Thoracic aorta (tissue), 2 donors: ENCODE measurements at regions not wholly inside any gene's neighbourhood (a gene's known extent, or its start where the extent isn't known, plus 50 kb on each side); places are given as distances from the start of the nearest gene placed in this dataset.

Experiments
- ATAC-seq: fragments of 150-250 bp; one replicate; pipeline ENCODE4 v1.8.0; 2017; ENCODE audit warnings: low read depth; ENCODE audit not compliant: insufficient number of reproducible peaks, low FRiP score
- DNase-seq: peaks from one replicate; pipeline ENCODE4 v3.0.0-alpha.2; 2020; ENCODE audit warnings: low spot score
- H3K27ac ChIP-seq, 2 donors: fragments of 200-600 bp; sonication (generic); 1 replicate in 1 of 2; 2 replicates in 1 of 2; pipeline ENCODE4 v1.5.1; 2016; ENCODE audit warnings: mild to moderate bottlenecking in 2 of 2, moderate library complexity in 2 of 2
- H3K27me3 ChIP-seq: fragments of 200-600 bp; sonication (generic); replicated peaks from 2 replicates; pipeline ENCODE4 v1.6.0; 2016; ENCODE audit warnings: mild to moderate bottlenecking; ENCODE audit not compliant: insufficient read depth
- H3K36me3 ChIP-seq: fragments of 200-600 bp; sonication (generic); one replicate; pipeline ENCODE4 v1.5.1; 2016
- H3K4me1 ChIP-seq, 2 donors: fragments of 200-600 bp; sonication (generic); 1 replicate in 1 of 2; 2 replicates in 1 of 2; pipeline versions ENCODE4 v1.5.1 to v1.6.0; 2016; ENCODE audit warnings: low read depth in 2 of 2, mild to moderate bottlenecking in 1 of 2; ENCODE audit not compliant: control insufficient read depth in 1 of 2
- H3K4me3 ChIP-seq: fragments of 200-600 bp; sonication (generic); 2 replicates; pipeline ENCODE4 v1.5.1; 2016; ENCODE audit warnings: mild to moderate bottlenecking
- H3K9me3 ChIP-seq: fragments of 200-600 bp; sonication (generic); 2 replicates; pipeline ENCODE4 v1.5.1; 2016
- CTCF ChIP-seq: fragments of 200-600 bp; sonication (generic); IDR thresholded peaks from one replicate; pipeline ENCODE4 v1.5.1; 2019; ENCODE audit warnings: antibody characterized with exemption

- no peak overlapping the region for H3K4me3 ChIP-seq
- no peak for ATAC-seq
- no peaks in the 10 kb centered on the region for H3K27me3 ChIP-seq
- H3K9me3 ChIP-seq, result no peaks in the 10 kb centered on the region
- H3K4me1 ChIP-seq, result no peaks in the 10 kb centered on the region
- TF ChIP-seq CTCF, result no peak
- no peak overlapping the region for H3K27ac ChIP-seq
- no peak for DNase-seq
- no peaks in the 10 kb centered on the region for H3K36me3 ChIP-seq
Measured at GRCh38 chr7:86965727-86966120, 93.7 kb downstream of the ELAPOR2 start.

GRCh38 chr7:86964973-86965726 is 94.3 kb downstream of the ELAPOR2 start:
- Histone ChIP-seq H3K4me1 (no peaks in the 10 kb centered on the region), H3K9me3 (no peaks in the 10 kb centered on the region), H3K36me3 (no peaks in the 10 kb centered on the region), H3K27me3 (no peaks in the 10 kb centered on the region), H3K27ac (no peak overlapping the region), H3K4me3 (no peak overlapping the region)
- ATAC-seq (no peak), DNase-seq (no peak)
- TF ChIP-seq CTCF, result no peak

DNA sequence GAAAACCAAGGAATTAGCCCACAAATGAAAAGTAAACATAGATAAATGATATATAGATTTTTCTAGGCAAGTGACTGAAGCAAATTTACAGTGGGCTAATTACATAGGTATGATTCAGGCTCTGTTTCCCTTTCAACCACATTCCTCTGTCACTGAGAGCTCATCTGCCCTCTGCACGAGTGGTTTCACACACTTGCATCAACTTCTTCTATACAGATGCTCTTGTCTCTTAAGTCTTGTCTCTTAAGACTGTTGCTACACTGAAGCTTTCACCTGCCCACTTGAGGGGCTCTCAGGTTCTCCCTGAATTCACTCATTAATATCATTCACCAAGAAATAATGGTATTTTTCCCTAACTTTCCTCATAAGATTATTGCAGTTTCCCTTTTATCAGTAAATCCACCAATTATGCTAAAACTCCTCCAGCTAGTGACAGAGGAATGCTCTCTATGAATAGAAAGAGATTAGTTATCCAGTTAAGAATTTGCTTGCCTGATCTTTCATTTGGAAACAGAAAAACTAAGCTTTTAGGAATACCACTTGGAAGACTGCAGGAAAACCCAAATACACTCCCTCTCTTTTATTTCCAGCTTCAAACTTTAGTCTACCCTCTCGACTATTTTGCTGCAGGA is 95.7 kb downstream of the ELAPOR2 start:
- Histone ChIP-seq H3K9me3 (no peaks in the 10 kb centered on the region), H3K4me3 (no peak overlapping the region), H3K27ac (no peak overlapping the region), H3K4me1 (no peaks in the 10 kb centered on the region), H3K36me3 (no peaks in the 10 kb centered on the region), H3K27me3 (no peaks in the 10 kb centered on the region)
- no peak for DNase-seq
- TF ChIP-seq CTCF, result no peak
- no peak for ATAC-seq

DNA sequence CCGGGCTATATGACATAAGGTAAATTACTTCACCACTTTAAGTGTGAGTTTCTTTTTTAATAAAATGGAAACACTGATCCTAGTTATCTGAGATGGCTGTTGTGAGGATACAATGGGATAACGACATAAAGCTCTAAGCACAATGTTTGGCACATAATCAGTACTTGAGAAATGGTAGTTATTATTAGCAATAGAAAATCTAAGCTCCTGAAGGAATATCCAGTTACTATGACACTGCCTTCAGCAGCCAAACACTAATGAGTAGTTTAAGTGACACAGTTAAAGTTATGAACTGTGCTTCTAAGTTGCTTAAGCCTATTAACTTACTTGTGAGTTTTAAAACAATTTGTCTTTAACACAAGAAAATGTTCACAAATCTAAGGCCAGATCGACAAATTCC is 96.8 kb downstream of the ELAPOR2 start:
- no peaks in the 10 kb centered on the region for H3K9me3 ChIP-seq
- DNase-seq (no peak), ATAC-seq (no peak)
- no peak for TF ChIP-seq CTCF
- H3K27me3 ChIP-seq, result no peaks in the 10 kb centered on the region
- H3K27ac ChIP-seq, result no peak overlapping the region
- H3K4me3 ChIP-seq, result no peak overlapping the region
- H3K4me1 ChIP-seq, result no peaks in the 10 kb centered on the region
- H3K36me3 ChIP-seq, result no peaks in the 10 kb centered on the region

- Histone ChIP-seq H3K4me1 (no peaks in the 10 kb centered on the region), H3K4me3 (no peak overlapping the region), H3K27me3 (no peaks in the 10 kb centered on the region), H3K9me3 (no peaks in the 10 kb centered on the region), H3K36me3 (no peaks in the 10 kb centered on the region), H3K27ac (no peak overlapping the region)
- no peak for TF ChIP-seq CTCF
- DNase-seq (no peak), ATAC-seq (no peak)
Measured at GRCh38 chr7:86961686-86962085, 97.8 kb downstream of the ELAPOR2 start.
